ENCODE measurements at regions not wholly inside any gene's neighbourhood (a gene's known extent, or its start where the extent isn't known, plus 50 kb on each side); places are given as distances from the start of the nearest gene placed in this dataset.

DNA sequence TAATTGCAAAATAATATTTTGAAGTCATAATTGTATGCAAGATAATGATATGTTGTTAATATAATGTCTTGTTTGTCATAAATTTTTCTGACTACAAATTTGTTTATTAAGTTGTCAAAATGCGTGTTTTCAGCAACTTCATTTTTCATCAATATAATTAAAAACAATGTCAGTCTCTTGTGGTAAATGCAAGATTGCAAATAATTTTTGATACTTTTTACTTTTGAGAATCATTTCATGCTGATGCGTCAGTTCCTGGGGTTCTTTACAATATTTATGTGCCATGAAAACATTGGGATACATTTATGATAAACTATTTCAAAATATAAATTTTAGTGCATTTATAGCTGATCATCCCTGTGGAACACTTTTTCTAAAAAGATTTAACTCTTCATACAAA, 1504.8 kb downstream of the BRD1 start:
- DNase-seq (ENCODE audit: low read depth, low spot score): no peak
- TF ChIP-seq CTCF (conservative IDR thresholded peaks at IDR 0.05): no peak
- H3K36me3 Mint-ChIP-seq (ENCODE audit: low read depth): no peaks in the 10 kb centered on the region
- H3K27ac Mint-ChIP-seq (ENCODE audit: unreplicated experiment): no peak overlapping the region
- no peak overlapping the region for H3K4me3 Mint-ChIP-seq
- peaks cover 8% of the 10 kb centered on the region for H3K9me3 Mint-ChIP-seq
- H3K4me1 Mint-ChIP-seq: peaks cover 10% of the 10 kb centered on the region
- H3K27me3 Mint-ChIP-seq (ENCODE audit: low read depth): peaks cover 11% of the 10 kb centered on the region

DNA sequence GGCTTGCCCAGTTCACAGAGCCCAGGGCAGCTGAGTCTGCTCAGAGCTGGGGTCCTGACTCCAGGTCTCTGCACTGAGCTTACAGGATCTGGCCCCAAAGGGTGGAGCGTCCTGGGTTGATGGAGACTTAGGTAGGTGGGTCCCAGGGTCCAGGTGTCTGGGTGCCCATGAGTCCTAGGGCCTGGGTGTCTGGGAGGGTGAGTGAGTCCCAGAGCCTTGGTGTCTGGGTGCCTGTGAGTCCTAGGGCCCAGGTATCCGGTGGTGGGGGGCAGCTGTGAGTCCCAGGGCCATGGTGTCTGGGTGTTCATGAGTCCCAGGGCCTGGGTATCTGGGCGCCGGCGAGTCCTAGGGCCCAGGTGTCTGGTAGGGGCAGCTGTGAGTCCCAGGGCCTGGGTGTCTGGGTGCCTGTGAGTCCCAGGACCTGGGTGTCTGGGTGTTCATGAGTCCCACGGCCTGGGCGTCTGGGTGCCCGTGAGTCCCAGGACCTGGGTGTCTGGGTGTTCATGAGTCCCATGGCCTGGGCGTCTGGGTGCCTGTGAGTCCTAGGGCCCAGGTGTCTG, 1505.6 kb downstream of the BRD1 start:
- no peak for DNase-seq (ENCODE audit: low read depth, low spot score)
- no peak for TF ChIP-seq CTCF (conservative IDR thresholded peaks at IDR 0.05)
- peaks cover 13% of the 10 kb centered on the region for H3K27me3 Mint-ChIP-seq (ENCODE audit: low read depth)
- H3K4me1 Mint-ChIP-seq: peaks cover 10% of the 10 kb centered on the region
- H3K36me3 Mint-ChIP-seq (ENCODE audit: low read depth): no peaks in the 10 kb centered on the region
- H3K4me3 Mint-ChIP-seq: no peak overlapping the region
- no peak overlapping the region for H3K27ac Mint-ChIP-seq (ENCODE audit: unreplicated experiment)
- peaks cover 8% of the 10 kb centered on the region for H3K9me3 Mint-ChIP-seq

DNA sequence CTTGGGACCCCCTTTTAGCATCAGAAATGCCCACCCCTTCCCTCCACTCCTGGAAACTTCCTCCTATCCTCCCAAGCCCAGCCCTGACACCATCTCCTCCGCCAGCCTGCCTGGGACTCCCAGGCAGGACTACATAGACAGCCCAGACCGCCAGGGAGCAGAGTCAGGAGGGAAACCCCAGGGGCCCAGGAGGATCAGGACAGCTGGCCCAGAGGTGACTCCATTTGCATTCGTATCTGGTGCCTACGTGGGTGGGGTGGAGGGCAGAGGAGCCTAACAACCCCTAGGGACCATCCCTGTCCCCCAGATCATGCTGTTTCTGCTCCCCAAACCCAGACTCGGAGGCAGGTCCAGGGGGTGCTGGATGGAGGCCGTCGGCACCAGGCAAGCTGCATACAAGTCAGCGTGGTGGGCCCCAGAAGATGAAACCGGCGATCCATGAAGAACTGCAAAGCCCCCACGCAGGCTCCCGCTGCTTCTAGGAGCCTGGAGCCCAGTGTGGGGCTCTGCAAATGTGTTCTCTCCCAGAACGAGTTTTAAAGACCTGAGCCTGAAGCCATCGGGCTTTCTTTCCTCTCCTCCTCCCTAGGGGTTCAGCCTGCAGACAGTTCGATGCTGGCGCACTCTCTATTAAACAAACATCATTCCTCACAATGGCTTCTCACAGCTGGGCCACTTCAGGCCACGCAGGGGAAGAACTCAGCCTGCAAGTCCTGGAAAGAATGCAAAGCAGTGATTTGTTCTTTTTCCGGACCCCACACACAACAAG, 1506.8 kb downstream of the BRD1 start:
- Mint-ChIP-seq H3K9me3 (peaks cover 8% of the 10 kb centered on the region), H3K36me3 (ENCODE audit: low read depth) (no peaks in the 10 kb centered on the region), H3K27me3 (ENCODE audit: low read depth) (peaks cover 13% of the 10 kb centered on the region), H3K4me3 (no peak overlapping the region), H3K4me1 (peaks cover 10% of the 10 kb centered on the region), H3K27ac (ENCODE audit: unreplicated experiment) (peak overlapping the region; percentile 24)
- no peak for TF ChIP-seq CTCF (conservative IDR thresholded peaks at IDR 0.05)
- no peak for DNase-seq (ENCODE audit: low read depth, low spot score)

GRCh38 chr22:48320048-48320682, 1507.5 kb downstream of the BRD1 start:
- Mint-ChIP-seq H3K27me3 (ENCODE audit: low read depth) (peaks cover 12% of the 10 kb centered on the region), H3K27ac (ENCODE audit: unreplicated experiment) (no peak overlapping the region), H3K9me3 (peaks cover 6% of the 10 kb centered on the region), H3K4me1 (peaks cover 10% of the 10 kb centered on the region), H3K36me3 (ENCODE audit: low read depth) (no peaks in the 10 kb centered on the region), H3K4me3 (no peak overlapping the region)
- no peak for TF ChIP-seq CTCF (conservative IDR thresholded peaks at IDR 0.05)
- no peak for DNase-seq (ENCODE audit: low read depth, low spot score)

DNA sequence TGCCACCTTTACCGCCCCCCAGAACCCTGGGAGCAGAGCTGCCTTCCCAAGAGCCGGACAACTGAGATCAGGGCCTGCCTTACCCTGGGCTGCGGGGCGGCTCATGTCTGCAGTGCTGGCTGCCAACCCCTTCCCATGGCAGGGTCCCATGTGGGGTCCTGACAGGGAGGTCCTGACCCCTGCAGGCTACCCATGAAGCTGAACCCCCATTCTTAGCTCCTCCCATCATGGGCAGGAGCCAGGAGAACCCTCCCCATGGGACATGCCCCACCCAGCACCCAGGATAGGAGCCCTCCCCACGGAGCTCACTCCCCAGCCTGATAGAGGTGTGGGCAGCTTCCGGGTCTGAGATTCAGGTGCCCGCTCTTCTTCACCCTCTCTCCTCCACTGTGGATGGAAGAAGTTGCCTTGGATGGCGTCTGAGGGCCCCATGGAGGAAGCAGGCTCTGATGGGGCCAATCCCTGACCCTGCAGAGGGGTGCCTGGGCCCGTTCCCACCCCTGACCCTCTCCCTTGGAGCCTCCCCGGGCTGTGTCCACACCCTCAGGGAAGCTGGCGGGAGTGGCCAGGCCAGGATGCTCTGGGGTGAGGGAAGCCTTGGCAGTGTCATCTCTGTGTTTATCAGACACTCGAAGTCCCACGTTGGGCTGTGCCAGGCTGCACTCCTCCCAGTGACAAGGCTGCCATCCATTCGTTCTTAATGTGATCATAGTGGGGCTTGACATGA, 1508.2 kb downstream of the BRD1 start:
- TF ChIP-seq CTCF (conservative IDR thresholded peaks at IDR 0.05): no peak
- Mint-ChIP-seq H3K9me3 (peaks cover 4% of the 10 kb centered on the region), H3K27me3 (ENCODE audit: low read depth) (peaks cover 13% of the 10 kb centered on the region), H3K27ac (ENCODE audit: unreplicated experiment) (no peak overlapping the region), H3K4me1 (peaks cover 10% of the 10 kb centered on the region), H3K4me3 (no peak overlapping the region), H3K36me3 (ENCODE audit: low read depth) (no peaks in the 10 kb centered on the region)
- no peak for DNase-seq (ENCODE audit: low read depth, low spot score)

Measured in neural crest cell (in vitro differentiated cells).